ENCODE measurements at regions not wholly inside any gene's neighbourhood (a gene's known extent, or its start where the extent isn't known, plus 50 kb on each side); places are given as distances from the start of the nearest gene placed in this dataset.

GRCh38 chr16:85554889-85555718 is 58.0 kb upstream of the GSE1 start:
- Histone ChIP-seq H3F3A (replicated peaks; ENCODE audit: insufficient read depth) (peaks cover 26% of the 10 kb centered on the region), H3K9ac (peak overlapping the region; percentile 82), H3K27me3 (ENCODE audit: insufficient read depth) (no peaks in the 10 kb centered on the region), H4K20me1 (ENCODE audit: insufficient read depth) (peaks cover 32% of the 10 kb centered on the region), H3K4me3 (ENCODE audit: low read depth in 2 of 2, low read length in 1 of 2) (peak overlapping the region; percentile 75 to 84), H3K9me3 (no peaks in the 10 kb centered on the region), H3K4me1 (ENCODE audit: control insufficient read depth in 1 of 2, insufficient read depth in 2 of 2, low read depth in 1 of 2, low read length in 1 of 2) (peaks cover 10 to 51% of the 10 kb centered on the region in 2 experiments; a peak in 3 of 4 replicates), H3K9me2 (no peaks in the 10 kb centered on the region), H3K79me2 (ENCODE audit: insufficient read depth) (peaks cover 43% of the 10 kb centered on the region), H3K4me2 (peak overlapping the region; percentile 100), H2AFZ (ENCODE audit: low read depth) (peak overlapping the region; percentile 68; the same call in 1 of the 2 replicates), H3K36me3 (replicated peaks in 1 of 2; ENCODE audit: control insufficient read depth in 1 of 2, insufficient read depth in 2 of 2, low read length in 1 of 2) (no peaks in the 10 kb centered on the region), H3K27ac (ENCODE audit: low read depth in 2 of 2, low read length in 1 of 2) (peak overlapping the region; percentile 73 to 99)
- 1% methylated on average over 50 of the region's 62 CpGs for WGBS (ENCODE audit: low lambda C conversion rate)
- ChIA-PET POLR2A (interaction anchor here (0.7 to 2.4 kb wide), 7 partner anchors 10 to 268 kb away, joined by 3 to 16 read pairs (median 4); no protein-coding TSS in a partner anchor), CTCF (interaction anchor here (1.0 to 6.1 kb wide), 16 partner anchors 9 to 440 kb away, joined by 3 to 43 read pairs (median 7); no protein-coding TSS in a partner anchor)
- peak; percentile 87 for DNase-seq
- no peak for TF ChIP-seq SMC3 (IDR thresholded peaks at IDR 0.05; ENCODE audit: low read depth, low read length)
- TF ChIP-seq USF1 (IDR thresholded peaks at IDR 0.05; ENCODE audit: borderline replicate concordance, low read depth) = no peak
- TF ChIP-seq EZH2phosphoT487 (IDR thresholded peaks at IDR 0.05; ENCODE audit: borderline replicate concordance, low read depth) = no peak
- TF ChIP-seq ZBTB33 (IDR thresholded peaks at IDR 0.05; ENCODE audit: borderline replicate concordance, low read depth) = no peak
- no peak for TF ChIP-seq NRF1 (IDR thresholded peaks at IDR 0.05; ENCODE audit: low read depth, low read length)
- no peak for TF ChIP-seq FOXJ3 (CRISPR knock-in tag; IDR thresholded peaks at IDR 0.05)
- 0 out of 2 replicates have a peak, but pooled peaks have one; percentile 3 for TF ChIP-seq MXI1 (IDR thresholded peaks at IDR 0.05; ENCODE audit: low read depth, low read length)
- TF ChIP-seq PBX3 (IDR thresholded peaks at IDR 0.05) = no peak
- no peak for TF ChIP-seq IRF3 (IDR thresholded peaks at IDR 0.05; ENCODE audit: low read depth, low read length)
- no peak for TF ChIP-seq TAF1 (IDR thresholded peaks at IDR 0.05; ENCODE audit: borderline replicate concordance, low read depth, low read length)
- TF ChIP-seq USF2 (IDR thresholded peaks at IDR 0.05; ENCODE audit: borderline replicate concordance, low read depth, low read length) = no peak
- TF ChIP-seq RCOR1 (IDR thresholded peaks at IDR 0.05; ENCODE audit: low read length) = no peak
- 0 out of 2 replicates have a peak, but pooled peaks have one; percentile 10 for TF ChIP-seq TEAD4 (IDR thresholded peaks at IDR 0.05; ENCODE audit: borderline replicate concordance, insufficient read depth)
- peak; percentile 70 for TF ChIP-seq CHD2 (IDR thresholded peaks at IDR 0.05; ENCODE audit: low read length, partially characterized antibody)
- TF ChIP-seq RXRA (IDR thresholded peaks at IDR 0.05; ENCODE audit: borderline replicate concordance, low read depth) = peak; percentile 56; the same call in 1 of the 2 replicates
- TF ChIP-seq GABPA (IDR thresholded peaks at IDR 0.05; ENCODE audit: low read depth) = no peak
- TF ChIP-seq RFX5 (IDR thresholded peaks at IDR 0.05; ENCODE audit: low read length) = no peak
- TF ChIP-seq EP300 (IDR thresholded peaks at IDR 0.05; ENCODE audit: borderline replicate concordance in 1 of 2, low read depth in 1 of 2, low read length in 1 of 2) = peak in 1 of 2 experiments; percentile 24; a peak in 1 of 4 replicates
- TF ChIP-seq FOXM1 (IDR thresholded peaks at IDR 0.05; ENCODE audit: low read depth) = no peak
- TF ChIP-seq MEF2A (IDR thresholded peaks at IDR 0.05; ENCODE audit: borderline replicate concordance, low read depth) = no peak
- no peak for TF ChIP-seq CTCF (IDR thresholded peaks at IDR 0.05)
- TF ChIP-seq GATA2 (CRISPR knock-in tag; IDR thresholded peaks at IDR 0.05) = no peak
- TF ChIP-seq POLR2AphosphoS5 (IDR thresholded peaks at IDR 0.05; ENCODE audit: low read depth, low read length) = peak; percentile 32; the same call in 1 of the 2 replicates
- TF ChIP-seq YY1 (IDR thresholded peaks at IDR 0.05; ENCODE audit: low read depth) = no peak
